Tibial artery (tissue), 4 donors: ENCODE measurements at regions not wholly inside any gene's neighbourhood (a gene's known extent, or its start where the extent isn't known, plus 50 kb on each side); places are given as distances from the start of the nearest gene placed in this dataset.

Experiments used
- DNase-seq, 2 donors: peaks; one replicate each; pipeline ENCODE4 v3.0.0-alpha.2; 2019
- H3K27ac ChIP-seq, 2 donors: fragments of 200-600 bp; sonication (generic) in 1 of 2; 1 replicate in 1 of 2; 2 replicates in 1 of 2; pipeline ENCODE4 v1.5.1; 2018 to 2019; ENCODE audit warnings: mild to moderate bottlenecking in 1 of 2
- H3K27me3 ChIP-seq, 2 donors: fragments of 200-600 bp; sonication (generic) in 1 of 2; one replicate each; pipeline versions ENCODE4 v1.5.1 to v1.6.0; 2016 to 2019
- H3K36me3 ChIP-seq, 3 donors: fragments of 200-600 bp; sonication (generic) in 2 of 3; one replicate each; pipeline ENCODE4 v1.5.1; 2016 to 2019; ENCODE audit warnings: mild to moderate bottlenecking in 2 of 3
- H3K4me1 ChIP-seq, 4 donors: fragments of 200-600 bp; sonication (generic) in 2 of 4; 1 replicate in 3 of 4; 2 replicates in 1 of 4; pipeline ENCODE4 v1.5.1; 2016 to 2019
- H3K4me3 ChIP-seq, 2 donors: fragments of 200-600 bp; sonication (generic) in 1 of 2; 1 replicate in 1 of 2; 2 replicates in 1 of 2; pipeline ENCODE4 v1.5.1; 2018 to 2019; ENCODE audit warnings: mild to moderate bottlenecking in 2 of 2
- H3K9me3 ChIP-seq, 3 donors: fragments of 200-600 bp; sonication (generic) in 1 of 3; one replicate each; pipeline ENCODE4 v1.5.1; 2016 to 2019
- CTCF ChIP-seq, 2 experiments: fragments of 200-600 bp in 1 of 2; fragments of 450-650 bp in 1 of 2; IDR thresholded peaks; one replicate each; pipeline ENCODE4 v1.5.1; 2017 to 2019; ENCODE audit warnings: antibody characterized with exemption in 2 of 2, mild to moderate bottlenecking in 1 of 2, moderate library complexity in 1 of 2
- intact Hi-C: fragments of 100-400 bp; cut with DNase I; formaldehyde crosslinking; loops from one replicate; pipeline ENCODE4 v1.15.0; 2023; ENCODE audit warnings: low total_unique reads

GRCh38 chrX:20829665-20830491 is 544.3 kb upstream of the CNKSR2 start:
- no peaks in the 10 kb centered on the region for H3K27me3 ChIP-seq
- no peaks in the 10 kb centered on the region for H3K9me3 ChIP-seq
- H3K4me3 ChIP-seq, result no peak overlapping the region
- no peak for DNase-seq
- TF ChIP-seq CTCF (IDR thresholded peaks at IDR 0.05), result no peak
- no peaks in the 10 kb centered on the region for H3K4me1 ChIP-seq
- intact Hi-C loops, result no loop called here
- no peak overlapping the region for H3K27ac ChIP-seq
- no peaks in the 10 kb centered on the region for H3K36me3 ChIP-seq

- Histone ChIP-seq H3K9me3 (no peaks in the 10 kb centered on the region), H3K4me1 (no peaks in the 10 kb centered on the region), H3K4me3 (no peak overlapping the region), H3K27ac (no peak overlapping the region), H3K27me3 (no peaks in the 10 kb centered on the region), H3K36me3 (no peaks in the 10 kb centered on the region)
- intact Hi-C loops, result no loop called here
- DNase-seq, result no peak
- TF ChIP-seq CTCF (IDR thresholded peaks at IDR 0.05), result no peak
These were observed 548.2 kb upstream of the CNKSR2 start for GRCh38 chrX:20825984-20826383.

GRCh38 chrX:20803971-20804370 is 537.3 kb upstream of the RPS6KA3 start:
- intact Hi-C loops, result no loop called here
- TF ChIP-seq CTCF (IDR thresholded peaks at IDR 0.05), result no peak
- no peak for DNase-seq
- no peaks in the 10 kb centered on the region for H3K4me1 ChIP-seq
- H3K27me3 ChIP-seq, result no peaks in the 10 kb centered on the region
- no peak overlapping the region for H3K27ac ChIP-seq
- H3K9me3 ChIP-seq, result no peaks in the 10 kb centered on the region
- no peak overlapping the region for H3K4me3 ChIP-seq
- H3K36me3 ChIP-seq, result no peaks in the 10 kb centered on the region

DNA sequence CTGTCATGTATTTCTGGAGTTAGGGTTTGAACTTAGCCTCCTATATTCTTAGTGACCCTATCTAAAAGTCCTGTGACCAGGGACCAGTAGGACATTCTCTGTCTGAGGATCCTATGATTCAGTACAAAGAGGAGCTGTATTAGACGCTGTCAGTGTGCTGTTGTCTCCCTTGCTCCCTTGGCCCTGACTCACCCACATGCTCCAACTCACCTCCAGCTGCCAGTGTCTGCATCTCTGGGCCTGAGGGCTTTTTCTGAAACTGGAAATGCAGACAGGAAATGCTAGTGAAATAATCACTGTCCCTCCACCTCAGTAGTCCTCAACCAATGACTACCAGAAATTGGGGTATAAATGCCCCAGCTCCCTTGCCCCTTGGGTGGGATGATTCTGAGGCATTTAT is 535.3 kb upstream of the RPS6KA3 start:
- no peak for DNase-seq
- H3K4me3 ChIP-seq, result no peak overlapping the region
- no peak overlapping the region for H3K27ac ChIP-seq
- no peaks in the 10 kb centered on the region for H3K4me1 ChIP-seq
- H3K27me3 ChIP-seq, result no peaks in the 10 kb centered on the region
- no peaks in the 10 kb centered on the region for H3K36me3 ChIP-seq
- intact Hi-C loops, result no loop called here
- no peak for TF ChIP-seq CTCF (IDR thresholded peaks at IDR 0.05)
- no peaks in the 10 kb centered on the region for H3K9me3 ChIP-seq

- Histone ChIP-seq H3K27ac (no peak overlapping the region), H3K36me3 (no peaks in the 10 kb centered on the region), H3K4me1 (no peaks in the 10 kb centered on the region), H3K9me3 (no peaks in the 10 kb centered on the region), H3K27me3 (no peaks in the 10 kb centered on the region), H3K4me3 (no peak overlapping the region)
- intact Hi-C loops, result no loop called here
- no peak for TF ChIP-seq CTCF (IDR thresholded peaks at IDR 0.05)
- DNase-seq, result no peak
These were observed 529.7 kb upstream of the RPS6KA3 start for GRCh38 chrX:20796450-20796849.
